Large intestine (tissue), 3 donors: ENCODE measurements at regions not wholly inside any gene's neighbourhood (a gene's known extent, or its start where the extent isn't known, plus 50 kb on each side); places are given as distances from the start of the nearest gene placed in this dataset.

Experiments
- DNase-seq, 2 donors: peaks; one replicate each; pipeline versions ENCODE4 v3.0.0 to v3.0.0-alpha.2; 2013
- H3K27ac ChIP-seq: one replicate; pipeline ENCODE4 v1.5.1; 2013; ENCODE audit warnings: low read length
- H3K27me3 ChIP-seq: 2 replicates; pipeline ENCODE4 v1.6.1; 2013; ENCODE audit warnings: low read length; ENCODE audit not compliant: control insufficient read depth, insufficient read depth
- H3K36me3 ChIP-seq: 2 replicates; pipeline ENCODE4 v1.6.1; 2013; ENCODE audit warnings: low read length; ENCODE audit not compliant: control insufficient read depth, insufficient read depth
- H3K4me1 ChIP-seq: one replicate; pipeline ENCODE4 v1.6.1; 2013; ENCODE audit warnings: low read length; ENCODE audit not compliant: control insufficient read depth, insufficient read depth
- H3K4me3 ChIP-seq: one replicate; pipeline ENCODE4 v1.5.1; 2013; ENCODE audit warnings: low read length
- H3K9me3 ChIP-seq: one replicate; pipeline ENCODE4 v1.6.1; 2013; ENCODE audit warnings: mild to moderate bottlenecking, low read depth, low read length, moderate library complexity; ENCODE audit not compliant: control insufficient read depth
- WGBS: methylation state at CpG from one replicate; pipeline ENCODE4 v1.1.5; 2013; ENCODE audit warnings: low lambda C conversion rate; ENCODE audit not compliant: insufficient coverage; 5-methylcytosine and 5-hydroxymethylcytosine counted together

DNA sequence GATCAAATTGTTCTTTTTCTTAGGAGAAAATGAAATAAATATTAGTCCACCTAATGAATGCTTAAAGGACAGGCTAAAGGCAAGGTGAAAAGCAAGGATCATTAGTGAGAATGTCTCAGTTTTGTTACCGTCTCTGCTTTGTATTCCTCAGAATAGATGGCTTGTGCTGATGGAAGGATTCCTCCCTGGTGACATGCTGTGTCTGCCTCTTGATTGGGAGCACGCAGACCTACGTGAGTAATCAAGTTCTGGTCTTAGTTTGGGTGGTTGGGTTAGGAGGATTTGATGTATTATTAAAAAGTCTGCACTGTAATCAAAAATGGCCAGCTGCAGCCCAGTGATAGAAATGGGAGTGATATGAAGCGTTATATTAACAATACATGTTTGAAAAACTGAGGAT lies 78.8 kb upstream of the RTL1 start:
- Histone ChIP-seq H3K4me1 (no peaks in the 10 kb centered on the region), H3K4me3 (no peak overlapping the region), H3K27me3 (no peaks in the 10 kb centered on the region), H3K36me3 (no peaks in the 10 kb centered on the region), H3K27ac (no peak overlapping the region), H3K9me3 (no peaks in the 10 kb centered on the region)
- DNase-seq, result no peak
- 90% methylated on average over 2 of the region's 4 CpGs for WGBS

DNA sequence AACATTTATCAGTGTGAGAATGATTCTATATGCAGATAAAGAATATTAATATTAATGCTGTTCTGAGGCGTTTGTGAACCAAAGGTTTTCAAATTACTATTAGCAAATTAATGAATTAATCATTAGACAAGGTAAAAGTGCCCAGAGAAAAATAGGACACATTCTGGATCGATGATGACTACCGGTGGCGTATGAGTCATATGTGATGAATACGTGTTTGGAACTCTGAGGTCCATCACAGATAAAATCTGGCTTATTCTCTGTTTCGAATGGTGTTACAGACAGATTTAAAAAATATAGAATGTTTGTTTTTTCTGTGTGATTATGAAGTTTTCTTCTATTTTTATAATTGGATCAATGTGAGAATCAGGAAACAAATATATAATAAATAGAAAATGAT lies 79.2 kb upstream of the RTL1 start:
- Histone ChIP-seq H3K27ac (no peak overlapping the region), H3K9me3 (no peaks in the 10 kb centered on the region), H3K4me1 (no peaks in the 10 kb centered on the region), H3K4me3 (no peak overlapping the region), H3K36me3 (no peaks in the 10 kb centered on the region), H3K27me3 (no peaks in the 10 kb centered on the region)
- no peak for DNase-seq
- WGBS, result 89% methylated on average over 5 of the region's 6 CpGs

DNA sequence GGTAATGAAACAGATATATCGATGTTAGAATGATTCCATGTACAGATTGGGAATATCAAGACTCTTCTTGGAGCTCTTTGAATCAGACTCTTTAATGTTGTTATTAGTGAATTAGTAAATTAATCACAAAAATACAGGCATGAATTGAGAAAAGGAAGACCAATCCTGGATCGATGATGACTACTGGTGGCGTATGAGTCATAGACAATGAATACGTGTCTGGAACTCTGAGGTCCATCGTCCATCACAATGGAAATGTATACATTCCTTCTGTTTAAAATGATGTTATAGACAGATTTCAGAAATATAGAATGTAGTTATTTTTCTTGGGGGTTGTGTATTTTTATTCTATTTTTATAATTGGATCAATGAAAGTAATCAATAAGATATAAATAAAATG lies 80.2 kb upstream of the RTL1 start:
- H3K9me3 ChIP-seq, result no peaks in the 10 kb centered on the region
- H3K4me3 ChIP-seq, result no peak overlapping the region
- H3K36me3 ChIP-seq, result no peaks in the 10 kb centered on the region
- no peak for DNase-seq
- WGBS, result 67% methylated on average over 2 of the region's 5 CpGs
- H3K27ac ChIP-seq, result no peak overlapping the region
- no peaks in the 10 kb centered on the region for H3K27me3 ChIP-seq
- no peaks in the 10 kb centered on the region for H3K4me1 ChIP-seq

DNA sequence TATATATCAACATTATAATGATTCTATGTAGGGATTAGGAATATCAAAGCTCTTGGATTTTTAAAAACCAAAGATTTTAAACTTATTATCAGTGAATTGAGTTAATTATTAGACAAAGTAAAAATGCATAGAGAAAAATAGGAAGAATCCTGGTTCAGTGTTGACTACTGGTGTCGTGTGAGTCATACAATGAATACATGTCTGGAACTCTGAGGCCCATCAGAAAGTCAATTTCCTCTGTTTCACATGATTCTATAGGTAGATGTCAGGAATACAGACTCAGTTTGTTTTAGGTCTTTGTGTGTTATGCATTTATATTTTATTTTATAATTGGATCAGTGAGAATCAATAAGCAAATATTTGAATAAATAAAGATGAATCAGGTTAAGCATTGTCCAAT lies 84.5 kb upstream of the RTL1 start:
- H3K9me3 ChIP-seq, result no peaks in the 10 kb centered on the region
- H3K27ac ChIP-seq, result no peak overlapping the region
- H3K4me3 ChIP-seq, result no peak overlapping the region
- no peaks in the 10 kb centered on the region for H3K4me1 ChIP-seq
- WGBS, result 80% methylated on average over 1 of the region's 1 CpG
- no peaks in the 10 kb centered on the region for H3K27me3 ChIP-seq
- DNase-seq, result no peak
- H3K36me3 ChIP-seq, result no peaks in the 10 kb centered on the region

DNA sequence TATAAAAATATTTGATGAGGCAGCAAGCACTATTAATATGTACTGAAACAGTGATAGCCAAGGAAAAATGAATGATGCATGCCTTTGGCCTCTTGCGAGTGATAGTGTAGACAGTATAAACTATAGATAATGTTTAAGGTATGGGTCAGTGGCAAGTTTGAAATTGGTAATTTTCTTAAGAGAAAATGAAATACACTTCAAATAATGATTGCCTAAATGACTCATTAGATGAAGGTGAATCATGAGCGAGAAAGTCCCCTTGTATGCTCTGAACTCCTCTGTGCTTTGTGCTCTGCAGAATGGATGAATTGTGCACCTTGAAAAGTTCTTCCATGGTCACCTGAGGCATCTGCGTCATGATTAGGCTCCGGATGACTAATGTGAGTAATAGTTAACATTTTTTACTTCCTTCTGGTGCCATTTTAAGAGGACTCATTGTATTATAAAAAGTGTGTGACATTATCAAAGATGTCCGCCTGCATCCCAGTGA lies 84.9 kb upstream of the RTL1 start:
- 100% methylated on average over 2 of the region's 5 CpGs for WGBS

DNA sequence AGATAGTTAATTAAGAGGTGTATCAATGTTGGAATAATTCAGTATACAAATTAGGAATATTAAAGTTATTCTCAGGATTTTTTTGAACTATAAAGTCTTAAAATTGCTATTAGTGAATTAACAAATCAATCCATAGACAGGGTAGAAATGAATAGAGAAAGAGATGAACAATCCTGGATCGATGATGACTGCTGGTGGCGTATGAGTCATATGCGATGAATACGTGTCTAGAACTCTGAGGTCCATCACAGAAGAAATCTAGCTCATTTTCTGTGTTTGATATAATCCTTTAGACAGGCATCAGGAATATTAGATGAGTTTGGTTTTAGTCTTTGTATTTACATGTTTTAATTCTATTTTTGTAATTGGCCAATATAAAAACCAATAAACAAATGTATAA lies 85.4 kb upstream of the RTL1 start:
- Histone ChIP-seq H3K27ac (no peak overlapping the region), H3K27me3 (no peaks in the 10 kb centered on the region), H3K9me3 (no peaks in the 10 kb centered on the region), H3K4me3 (no peak overlapping the region), H3K4me1 (no peaks in the 10 kb centered on the region), H3K36me3 (no peaks in the 10 kb centered on the region)
- no CpG with 5 or more reads among the region's 4 CpGs for WGBS
- DNase-seq, result no peak

More for the DNA sequence above, 84.9 kb upstream of the RTL1 start:
- H3K4me1 ChIP-seq, result no peaks in the 10 kb centered on the region
- H3K36me3 ChIP-seq, result no peaks in the 10 kb centered on the region
- no peaks in the 10 kb centered on the region for H3K27me3 ChIP-seq
- H3K9me3 ChIP-seq, result no peaks in the 10 kb centered on the region
- DNase-seq, result no peak
- H3K4me3 ChIP-seq, result no peak overlapping the region
- H3K27ac ChIP-seq, result no peak overlapping the region

DNA sequence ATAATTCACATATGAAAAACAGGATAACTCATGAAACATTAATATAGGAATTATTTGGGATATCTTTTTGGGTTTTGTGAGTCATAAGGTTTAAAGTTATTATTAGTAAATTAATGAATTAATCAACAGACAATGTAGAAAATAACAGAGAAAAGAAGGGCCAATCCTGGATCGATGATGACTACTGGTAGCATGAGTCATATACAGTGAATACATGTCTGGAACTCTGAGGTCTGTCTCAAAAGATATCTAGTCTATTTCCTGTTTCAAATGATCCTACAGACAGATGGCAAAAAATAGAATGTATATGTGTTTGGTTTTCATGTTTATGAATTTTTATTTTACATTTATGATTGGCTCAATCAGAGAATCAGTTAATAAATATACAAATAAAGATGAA lies 86.4 kb upstream of the RTL1 start:
- no peak overlapping the region for H3K27ac ChIP-seq
- WGBS, result 89% methylated on average over 1 of the region's 1 CpG
- no peaks in the 10 kb centered on the region for H3K36me3 ChIP-seq
- H3K4me1 ChIP-seq, result no peaks in the 10 kb centered on the region
- H3K9me3 ChIP-seq, result no peaks in the 10 kb centered on the region
- no peak overlapping the region for H3K4me3 ChIP-seq
- no peaks in the 10 kb centered on the region for H3K27me3 ChIP-seq
- no peak for DNase-seq

DNA sequence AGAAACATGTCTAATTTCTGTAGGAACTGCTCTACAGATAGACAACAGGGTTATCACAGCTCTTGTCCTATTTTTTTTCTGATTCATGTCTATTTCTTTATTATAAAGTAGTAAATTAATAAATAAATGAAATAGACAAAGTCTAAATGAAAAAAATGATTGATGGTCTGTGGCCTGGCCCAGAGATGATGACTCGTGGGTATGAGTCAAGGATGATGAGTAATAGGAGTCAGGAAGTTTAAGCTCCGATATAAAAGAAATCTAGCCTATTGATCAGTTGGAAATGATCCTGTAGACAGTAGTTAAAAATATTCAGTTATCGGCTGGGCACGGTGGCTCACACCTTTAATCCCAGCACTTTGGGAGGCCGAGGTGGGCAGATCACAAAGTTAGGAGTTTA lies 90.6 kb upstream of the RTL1 start:
- Histone ChIP-seq H3K4me1 (no peaks in the 10 kb centered on the region), H3K36me3 (no peaks in the 10 kb centered on the region), H3K4me3 (no peak overlapping the region), H3K27ac (no peak overlapping the region), H3K27me3 (no peaks in the 10 kb centered on the region), H3K9me3 (no peaks in the 10 kb centered on the region)
- no peak for DNase-seq
- 67% methylated on average over 2 of the region's 5 CpGs for WGBS

DNA sequence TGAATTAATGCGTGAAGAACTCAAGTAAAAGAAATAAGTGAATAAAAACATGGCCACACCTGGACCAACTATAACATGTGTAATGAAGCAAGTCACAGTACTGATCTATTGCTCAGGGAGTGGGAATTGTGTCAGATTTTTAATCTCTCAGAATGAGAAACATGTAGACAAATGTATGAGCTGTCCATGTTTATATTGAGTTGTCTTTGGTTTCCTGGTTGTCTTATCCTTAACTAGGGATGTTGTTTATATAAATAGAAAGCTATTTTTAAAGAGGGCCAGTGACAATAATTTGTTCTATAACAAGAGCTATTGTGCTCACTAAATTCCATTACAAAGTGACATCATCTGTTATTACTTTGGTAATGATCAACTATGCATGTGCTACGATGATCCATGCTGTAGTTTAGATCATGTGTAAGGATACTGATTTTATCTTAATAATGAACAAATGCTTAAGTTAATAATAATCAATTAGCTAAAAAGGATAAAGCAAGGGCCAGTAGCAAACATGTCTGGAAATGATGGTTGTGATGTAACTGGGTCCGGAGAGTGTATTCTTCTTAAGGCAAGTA lies 91.3 kb upstream of the RTL1 start:
- Histone ChIP-seq H3K9me3 (no peaks in the 10 kb centered on the region), H3K4me3 (no peak overlapping the region), H3K27me3 (no peaks in the 10 kb centered on the region), H3K27ac (no peak overlapping the region), H3K4me1 (no peaks in the 10 kb centered on the region), H3K36me3 (no peaks in the 10 kb centered on the region)
- no peak for DNase-seq
- 100% methylated on average over 1 of the region's 3 CpGs for WGBS

DNA sequence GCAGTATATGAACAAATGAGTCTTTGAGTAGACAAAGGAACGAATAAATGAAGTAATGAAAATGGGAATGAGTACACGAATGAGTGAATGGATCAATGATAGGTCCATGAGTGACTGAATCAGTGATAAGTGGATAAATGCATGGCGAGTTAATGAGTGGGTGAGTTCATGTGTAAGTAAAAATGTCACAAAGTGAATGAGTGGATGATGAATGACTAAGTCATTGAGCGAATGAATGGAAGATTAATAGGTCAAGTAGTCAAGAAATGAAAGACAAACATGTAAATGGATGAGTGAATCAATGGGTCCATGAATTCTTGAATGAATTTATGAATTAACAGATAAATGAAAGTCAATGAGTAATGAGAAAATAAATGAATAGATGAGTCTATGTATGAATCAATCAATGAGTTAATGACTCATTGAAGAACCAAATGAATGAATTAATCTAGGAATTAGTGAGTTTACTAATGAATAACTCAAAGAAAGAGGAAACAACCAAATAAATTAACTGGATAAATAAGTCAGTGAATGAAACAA lies 97.3 kb upstream of the RTL1 start:
- no peak for DNase-seq
- WGBS, result 90% methylated on average over 4 of the region's 4 CpGs
- Histone ChIP-seq H3K9me3 (no peaks in the 10 kb centered on the region), H3K36me3 (no peaks in the 10 kb centered on the region), H3K27ac (no peak overlapping the region), H3K4me1 (no peaks in the 10 kb centered on the region), H3K4me3 (no peak overlapping the region), H3K27me3 (no peaks in the 10 kb centered on the region)
